ENCODE measurements at regions not wholly inside any gene's neighbourhood (a gene's known extent, or its start where the extent isn't known, plus 50 kb on each side); places are given as distances from the start of the nearest gene placed in this dataset.
"Not testable (repeated sequence)": the region's sequence is repeated elsewhere in the genome, so short reads cannot be mapped to it uniquely, and the experiment has no call there.

DNA sequence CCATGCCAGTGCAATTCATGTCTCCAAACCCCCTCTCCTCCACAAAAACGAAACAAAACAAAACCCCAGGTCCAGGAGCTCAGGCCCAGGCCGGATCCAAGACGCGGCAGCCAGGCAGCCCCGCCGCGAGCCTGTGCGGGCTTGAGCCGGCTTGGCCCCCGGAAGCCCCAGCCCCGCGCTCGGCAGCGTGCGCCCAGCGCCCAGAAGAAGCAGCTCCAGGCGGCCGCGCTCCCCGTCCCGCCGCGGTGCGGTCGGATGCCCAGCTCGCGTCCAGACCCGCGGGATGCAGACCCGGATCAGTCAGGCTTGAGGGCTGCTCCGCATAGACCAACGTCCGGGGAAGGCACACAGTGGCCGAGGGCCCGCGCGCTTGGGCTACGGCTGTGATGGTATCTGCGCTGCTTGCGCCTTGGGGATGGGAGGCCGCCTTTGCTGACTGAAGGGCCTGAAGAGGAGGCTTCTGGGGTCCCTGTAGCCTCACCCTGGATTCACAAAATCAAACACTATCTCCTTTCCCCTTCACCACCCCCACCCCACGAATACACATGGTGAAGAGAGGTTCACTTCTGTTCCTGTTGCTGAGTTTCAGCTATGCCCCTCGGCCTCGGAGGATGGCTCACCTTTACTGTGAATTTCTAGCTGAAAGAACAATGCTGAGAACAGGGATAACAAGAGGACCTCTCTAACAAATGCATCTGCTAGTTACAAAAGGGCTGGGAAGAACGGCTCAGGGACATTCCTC is 79.9 kb upstream of the EN2 start:
- no peak for DNase-seq

DNA sequence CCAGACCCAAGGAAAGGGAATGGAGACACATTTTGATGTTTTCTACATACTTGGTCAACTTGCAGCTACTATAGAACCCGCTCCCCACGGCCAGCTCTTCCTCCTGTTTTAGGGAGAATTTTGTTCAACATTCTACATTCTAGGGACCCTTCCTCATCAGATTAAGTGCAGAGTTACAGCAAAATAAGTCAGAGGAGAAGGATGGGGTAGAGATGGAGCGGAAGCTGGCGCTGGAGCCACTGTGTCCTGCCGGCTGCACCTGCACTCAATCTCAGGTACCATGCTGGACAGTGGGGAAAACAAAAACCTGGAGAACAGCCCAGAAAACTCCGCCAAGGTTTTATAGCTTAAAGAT is 79.4 kb upstream of the EN2 start:
- no peak for DNase-seq

DNA sequence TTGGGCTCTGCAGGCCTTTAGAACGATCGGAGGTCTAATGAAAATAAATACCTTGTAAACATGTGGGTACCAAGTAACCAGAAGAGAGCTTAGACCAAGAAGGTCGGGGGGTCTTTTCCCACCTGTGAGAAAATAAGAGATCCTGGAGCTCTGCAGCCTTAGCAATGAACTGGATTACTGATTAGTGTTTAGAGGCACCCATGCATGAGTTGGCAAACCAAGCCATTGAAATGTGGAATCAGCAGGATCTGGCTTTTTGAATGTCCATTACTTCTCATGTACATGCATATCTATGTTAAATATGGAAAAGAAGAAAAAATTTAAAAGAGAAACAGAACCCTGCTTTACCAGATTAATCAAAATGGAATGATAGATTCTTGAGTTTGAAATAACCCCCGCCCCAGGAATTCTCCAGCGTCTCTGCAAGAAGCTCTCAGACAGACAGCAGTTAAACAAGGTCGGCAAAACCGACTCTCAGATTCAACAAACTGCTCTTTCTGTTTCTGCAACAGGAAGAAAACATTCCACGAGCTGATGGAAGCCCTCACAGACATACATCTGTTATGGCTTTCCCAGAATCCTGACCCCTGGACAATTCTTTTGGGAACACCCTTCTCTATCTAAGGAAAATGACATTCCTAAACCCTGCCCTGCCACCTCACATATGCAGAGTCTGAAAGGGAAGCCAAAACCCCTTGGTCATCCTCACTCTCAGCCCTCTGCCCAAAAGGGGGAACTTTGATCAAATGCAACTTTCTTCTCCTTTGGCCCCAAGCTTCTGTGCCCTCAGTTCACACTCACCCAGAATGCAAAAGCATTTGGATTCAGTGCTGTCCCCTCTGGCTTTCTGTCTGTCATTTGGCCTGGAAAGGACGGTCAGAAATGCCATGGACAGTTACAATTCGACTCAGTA is 78.7 kb upstream of the EN2 start:
- DNase-seq: no peak

DNA sequence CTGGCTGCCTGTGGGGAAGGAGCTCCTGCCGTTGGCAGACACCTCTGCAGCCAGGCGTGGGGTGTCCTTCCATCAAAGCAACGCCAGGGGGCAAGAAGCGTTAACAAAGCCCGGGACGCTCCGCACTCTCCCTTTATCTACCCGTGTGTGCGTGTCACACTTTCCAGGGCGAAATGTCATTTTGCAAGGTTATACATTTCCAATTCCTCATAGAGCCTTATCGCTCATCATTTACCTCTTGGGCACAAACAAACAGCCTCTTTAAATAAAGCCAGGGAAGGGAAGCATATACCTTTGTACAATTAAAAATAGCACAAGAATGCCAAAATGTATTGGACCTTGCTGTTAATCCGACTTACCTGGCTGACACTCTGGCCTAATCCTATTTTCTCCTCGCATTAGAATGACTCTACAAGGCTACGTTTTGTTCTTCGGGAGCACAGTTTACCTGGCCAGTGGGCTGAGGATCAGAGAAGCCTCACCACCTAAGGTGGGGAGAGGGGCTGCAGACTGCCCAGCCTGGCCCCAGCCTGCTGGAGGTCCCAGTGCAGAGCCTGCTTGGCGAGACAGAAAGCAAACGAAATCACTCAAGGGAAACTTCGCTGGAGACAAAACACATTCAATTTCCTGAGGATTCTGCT is 77.6 kb upstream of the EN2 start:
- peak; percentile 59 for DNase-seq

DNA sequence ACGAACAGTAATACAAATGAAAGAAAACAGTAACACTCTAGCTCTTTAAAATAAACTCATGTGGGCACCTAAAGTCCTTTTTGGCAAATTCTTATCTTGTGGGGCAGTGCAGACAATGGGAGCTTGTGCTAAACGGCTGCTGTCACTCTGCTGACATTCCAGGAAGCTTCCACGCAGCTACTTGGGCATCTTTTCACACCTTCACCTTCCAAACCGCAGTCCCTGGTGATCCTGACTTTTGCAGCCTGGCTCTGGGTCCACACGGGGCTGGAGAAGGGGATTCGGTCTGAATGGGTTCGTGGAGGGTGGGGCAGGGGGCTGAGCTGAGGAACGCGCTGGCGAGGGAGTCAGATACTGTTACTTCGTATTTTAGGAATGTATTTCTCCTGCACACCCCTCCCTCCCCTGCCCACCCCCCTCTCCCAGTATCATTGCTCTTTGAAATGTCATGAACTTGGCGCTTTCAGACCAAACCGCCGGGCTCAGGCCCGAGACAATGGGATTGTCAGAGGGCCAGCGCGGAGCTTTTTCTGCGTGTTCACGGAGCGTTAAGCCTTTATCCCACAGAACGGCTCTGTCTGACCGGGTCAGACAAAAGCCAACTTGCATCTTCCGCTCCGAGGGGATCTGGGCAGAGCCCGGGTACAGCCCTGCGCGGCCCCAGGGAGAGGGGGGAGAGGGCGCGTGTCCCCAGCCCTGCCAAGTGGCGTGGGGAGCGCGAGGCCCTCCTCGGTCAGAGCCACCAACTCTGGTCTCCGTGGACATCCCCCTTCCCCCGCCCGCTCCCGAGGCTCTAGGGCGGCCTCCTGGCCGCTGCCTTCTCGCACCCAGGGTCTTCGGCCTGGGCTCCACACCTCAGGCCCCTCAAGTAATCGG is 76.7 kb upstream of the EN2 start:
- DNase-seq: no peak

DNA sequence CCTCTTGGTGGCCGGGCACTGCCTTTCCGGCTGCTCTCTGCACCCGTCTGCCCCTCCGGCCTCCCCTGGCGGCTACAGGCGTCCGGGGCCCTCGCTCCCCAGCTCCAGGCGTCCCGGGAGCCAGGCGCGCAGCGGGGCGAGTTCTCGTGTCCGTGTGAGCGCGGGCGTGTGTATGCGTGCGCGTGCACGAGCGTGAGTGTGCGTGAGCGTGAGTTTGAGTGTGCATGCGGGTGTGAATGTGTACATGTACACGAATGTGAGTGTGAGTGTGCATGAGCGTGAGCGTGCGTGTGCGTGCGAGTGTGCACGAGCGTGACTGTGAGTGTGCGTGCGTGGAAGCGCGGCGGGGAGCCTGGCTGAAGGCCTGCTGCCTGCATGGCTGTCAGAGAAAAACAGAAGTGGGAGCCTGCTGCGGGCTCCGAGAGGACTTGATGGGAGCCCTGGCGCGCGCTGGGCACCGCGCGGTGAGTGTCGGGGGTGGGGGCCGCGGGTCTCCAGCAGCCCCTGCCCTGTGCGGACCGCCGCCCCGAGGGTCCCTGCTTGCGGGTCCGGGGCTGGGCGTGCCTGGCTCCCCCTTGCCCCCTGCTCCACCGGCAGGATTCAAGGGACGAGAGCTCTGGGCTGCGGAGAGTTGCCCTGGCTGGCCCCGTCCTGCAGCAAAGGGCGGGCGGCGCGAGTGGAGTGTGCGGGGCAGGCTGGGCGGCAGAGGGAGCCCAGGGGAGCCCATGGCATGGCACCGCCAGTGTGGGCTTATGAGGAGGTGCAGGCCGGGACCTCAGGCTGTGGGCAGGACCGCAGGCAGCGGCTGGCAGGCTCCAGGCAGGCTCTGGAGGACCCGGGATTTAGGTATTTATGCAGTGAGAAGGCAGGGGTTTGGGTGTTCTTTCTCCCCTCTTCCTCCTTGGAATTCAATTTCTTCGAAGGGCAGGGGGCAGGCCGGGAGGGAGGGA is 75.8 kb upstream of the EN2 start:
- no peak for DNase-seq

DNA sequence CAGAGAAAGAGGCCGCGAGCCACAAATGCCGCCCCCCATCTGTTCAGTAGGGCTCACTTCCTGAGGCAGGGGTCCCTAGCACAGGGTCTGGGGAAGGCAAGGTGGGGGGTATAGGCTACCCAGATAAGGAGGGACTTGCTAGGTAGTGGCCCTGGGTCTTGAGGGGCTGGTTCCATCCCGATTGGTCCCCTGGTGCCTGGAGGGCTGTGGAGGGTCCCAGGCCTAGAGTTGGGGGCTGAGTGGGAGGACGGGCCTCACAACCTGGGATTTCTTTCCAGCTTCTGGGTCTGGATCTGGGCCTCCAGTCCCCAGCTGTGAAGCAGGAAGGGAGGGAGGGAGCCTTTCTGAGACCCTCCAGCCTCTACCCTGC is 75.1 kb upstream of the EN2 start:
- DNase-seq: no peak

DNA sequence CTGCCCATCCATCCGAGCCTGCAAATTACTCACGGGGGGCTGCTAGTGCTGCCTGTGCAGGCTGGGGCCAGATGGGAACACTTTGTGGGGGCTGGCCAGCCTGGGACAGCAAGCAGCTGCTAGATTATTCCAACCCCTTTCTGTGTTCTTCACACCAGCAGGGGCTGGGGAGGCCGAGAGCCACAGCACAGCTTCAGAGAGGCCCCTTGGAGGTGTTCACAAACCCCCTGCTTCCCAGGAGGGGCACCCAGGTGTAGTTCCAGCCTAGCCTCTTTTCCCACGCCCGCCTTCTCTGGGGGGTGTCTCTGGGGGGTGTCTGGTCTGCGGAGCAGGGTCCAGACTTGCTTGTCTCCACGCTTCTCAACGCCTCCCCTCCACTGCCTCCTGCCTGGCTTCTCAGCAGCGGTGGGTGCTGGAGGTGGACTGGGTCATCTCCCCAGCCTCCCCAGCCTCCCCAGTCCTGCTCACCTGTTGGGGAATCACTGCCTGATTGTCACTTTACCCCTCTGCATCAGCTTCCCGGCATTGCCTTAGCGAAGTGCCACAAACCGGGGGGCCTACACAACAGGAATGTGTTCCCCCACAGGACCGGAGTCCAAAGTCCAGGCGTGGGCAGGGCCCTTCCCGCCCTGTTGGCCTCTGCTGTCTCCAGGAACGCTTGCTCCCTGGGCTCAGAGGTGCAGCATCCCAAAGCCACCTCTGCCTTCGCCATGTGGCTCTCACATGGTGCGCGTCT is 74.0 kb upstream of the EN2 start:
- DNase-seq: no peak

DNA sequence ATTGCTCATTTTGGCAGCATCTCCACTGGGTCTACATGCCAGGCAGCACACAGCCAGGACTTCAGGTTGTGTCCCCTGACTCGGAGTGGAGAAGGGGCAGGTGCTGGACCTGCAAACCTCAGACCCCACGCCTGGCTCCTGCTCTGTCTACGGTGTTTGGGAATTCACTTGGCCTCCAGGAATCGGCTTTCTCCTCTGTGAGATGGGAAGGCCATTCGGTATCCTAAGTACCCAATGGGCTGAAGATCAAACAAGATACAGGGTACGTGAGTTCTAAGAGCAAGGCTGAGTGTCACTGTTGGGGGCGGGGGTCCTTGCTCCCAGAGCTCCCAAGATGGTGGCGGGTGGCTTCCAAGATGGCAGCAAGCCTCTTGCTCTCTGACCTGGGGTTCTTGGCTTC is 73.2 kb upstream of the EN2 start:
- no peak for DNase-seq

DNA sequence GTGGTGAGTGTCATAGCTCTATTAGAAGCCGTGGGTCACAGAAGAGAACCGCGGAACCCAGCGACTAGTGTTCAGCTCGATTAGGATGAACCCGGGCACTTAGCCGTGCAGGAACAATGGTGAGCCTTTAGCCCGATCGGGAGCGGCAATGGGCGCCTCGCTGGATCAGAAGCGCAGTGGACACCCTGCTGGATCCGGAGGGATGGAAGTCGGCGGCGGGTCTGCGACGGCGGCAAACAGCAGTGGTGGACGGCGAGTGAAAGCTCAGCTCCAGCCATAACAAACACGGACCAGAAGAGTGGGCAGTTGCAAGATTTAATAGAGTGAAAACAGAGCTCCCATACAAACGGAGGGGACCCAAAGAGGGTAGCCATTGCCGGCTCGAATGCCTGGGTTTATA is 72.7 kb upstream of the EN2 start:
- not testable (repeated sequence) for DNase-seq

DNA sequence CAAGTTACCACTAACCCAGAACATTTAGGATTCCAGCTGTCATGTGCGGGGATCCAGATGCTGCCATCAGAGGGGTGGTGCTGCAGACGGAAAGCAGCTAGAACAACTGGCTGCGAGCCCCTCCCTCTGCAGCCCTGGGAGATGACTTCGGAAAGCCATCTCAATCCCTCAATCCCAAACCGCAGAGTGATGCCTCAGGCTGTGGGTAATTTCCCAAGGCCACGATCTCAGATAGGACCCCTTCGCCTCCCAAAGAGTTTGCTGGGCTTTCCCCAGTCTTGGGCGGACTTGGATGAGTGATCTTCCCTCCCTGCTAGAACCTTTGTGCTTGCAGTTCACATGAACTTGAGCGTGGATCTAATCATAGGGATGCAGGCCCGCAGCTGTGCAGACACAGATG is 71.3 kb upstream of the EN2 start:
- DNase-seq: no peak

DNA sequence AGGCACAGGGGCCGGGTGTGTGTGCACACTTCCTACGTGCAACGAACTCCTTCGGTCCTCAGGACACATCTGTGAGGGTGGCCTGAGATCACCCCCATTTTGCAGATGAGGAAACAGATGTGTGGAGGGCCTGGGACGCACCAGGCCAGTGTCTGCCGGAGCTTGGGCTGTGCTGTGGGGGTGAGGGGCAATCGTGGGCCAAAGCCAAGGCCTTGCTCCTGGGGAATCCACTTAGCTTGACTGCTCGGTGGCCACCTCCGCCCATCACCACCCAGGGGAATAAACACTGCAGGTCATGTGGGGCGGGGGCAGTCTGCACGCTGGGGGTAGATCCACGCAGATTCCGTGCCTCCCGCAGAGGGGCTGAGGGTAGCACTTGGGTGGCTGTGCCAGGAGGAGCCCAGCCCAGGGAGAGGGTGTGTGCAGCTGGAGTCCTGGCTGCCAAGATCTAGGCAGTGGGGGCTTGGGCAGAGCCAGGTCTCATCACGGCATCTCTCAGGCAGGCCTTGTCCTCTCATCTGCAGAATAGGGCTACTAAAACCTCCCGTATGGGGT is 70.8 kb upstream of the EN2 start:
- no peak for DNase-seq

DNA sequence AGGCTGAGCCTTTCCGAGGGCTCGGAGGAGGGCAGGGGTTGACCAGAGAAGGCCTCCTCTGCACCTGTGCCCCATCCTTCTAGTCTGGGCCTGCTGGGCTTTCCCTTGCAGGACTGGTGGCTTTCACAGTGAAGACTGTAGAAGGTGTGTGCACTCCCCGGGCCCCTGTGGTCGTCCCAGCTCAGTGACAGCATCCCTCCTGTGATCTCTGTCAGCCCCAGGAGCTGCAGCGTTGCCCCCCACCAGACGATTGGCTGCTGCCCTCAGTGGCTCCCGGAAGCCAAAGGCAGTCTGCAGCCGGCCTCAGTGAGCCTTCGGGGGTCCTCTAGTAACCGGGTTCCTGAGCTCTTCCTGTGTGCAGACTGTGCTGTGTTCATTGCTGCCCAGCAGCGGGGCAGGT is 69.4 kb upstream of the EN2 start:
- DNase-seq: no peak

DNA sequence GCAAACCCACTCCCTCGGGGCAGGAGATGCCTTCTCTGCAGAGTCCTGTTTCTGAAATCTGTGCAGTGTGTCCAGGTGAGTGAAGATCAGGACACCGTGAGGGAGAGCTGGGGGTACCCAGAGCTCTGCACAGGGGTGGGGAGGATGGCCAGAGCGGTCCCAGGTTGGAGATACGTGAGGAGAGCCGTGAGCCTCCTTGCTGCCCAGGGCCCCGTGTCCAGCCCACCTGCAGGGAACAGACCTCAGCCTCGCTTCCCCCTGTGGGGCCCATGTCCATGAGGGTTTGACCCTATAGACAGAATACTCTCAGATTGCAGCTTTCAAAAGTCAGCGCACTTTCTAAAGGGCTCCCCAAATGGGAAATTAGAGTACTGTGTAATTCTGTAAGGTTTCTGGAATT is 66.5 kb upstream of the EN2 start:
- DNase-seq: no peak

DNA sequence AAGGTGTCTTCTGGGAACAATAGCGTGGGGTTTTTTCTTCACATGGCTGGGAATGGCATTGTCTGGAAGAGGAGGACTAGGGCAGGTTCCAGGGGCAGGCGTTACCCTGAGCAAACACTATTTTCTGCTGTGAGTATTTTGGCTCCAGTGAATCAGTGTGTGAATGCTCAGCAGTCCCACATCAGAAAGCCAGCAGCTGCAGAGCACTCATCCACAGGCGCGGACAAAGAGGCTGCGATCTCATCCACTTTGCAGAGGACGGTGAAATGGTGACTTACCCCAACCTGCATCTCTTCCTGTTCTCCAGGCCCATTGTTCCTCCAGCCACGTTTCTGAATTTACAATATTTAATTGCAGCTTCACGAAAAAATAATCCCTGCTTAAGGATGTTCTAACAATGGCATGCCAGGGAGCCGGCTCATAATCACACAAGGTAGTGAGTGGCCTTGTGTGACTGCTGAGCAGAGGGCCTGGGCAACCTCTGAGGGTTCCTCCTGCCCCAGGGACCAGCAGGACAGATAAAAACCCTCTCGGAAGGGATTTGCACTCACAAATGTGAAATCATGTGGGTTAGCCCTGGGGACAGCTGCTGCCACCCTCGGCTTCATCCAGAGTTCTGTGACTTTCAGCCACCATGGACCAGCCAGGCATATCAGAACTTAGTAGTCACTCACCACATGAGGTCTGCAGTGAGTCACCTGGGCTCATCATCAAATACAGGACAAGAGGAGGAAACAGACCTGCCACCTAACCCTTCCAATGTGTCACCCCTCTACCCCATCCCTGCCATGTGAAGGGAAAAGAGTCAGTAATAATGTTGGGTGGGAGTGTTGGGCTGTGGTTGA is 65.0 kb upstream of the EN2 start:
- DNase-seq: no peak

DNA sequence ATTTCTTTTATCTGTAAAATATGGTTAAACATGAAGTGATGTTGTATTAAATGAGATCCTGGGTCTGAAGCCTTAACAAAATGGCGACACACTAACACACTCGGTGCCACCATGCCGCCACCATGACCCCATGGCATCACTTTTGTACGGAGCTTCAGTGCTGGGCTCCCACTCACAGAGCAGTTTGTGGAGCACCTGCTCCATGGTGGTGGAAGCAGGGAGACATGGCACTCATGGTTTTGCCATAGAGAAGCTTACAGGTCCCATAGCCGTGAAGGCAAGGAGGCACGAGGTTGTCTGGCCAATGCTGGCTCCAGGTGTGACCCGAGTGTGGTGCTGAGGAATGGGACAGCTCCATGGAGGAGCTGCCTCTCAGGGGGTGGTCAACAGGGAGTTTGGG is 63.5 kb upstream of the EN2 start:
- DNase-seq: no peak

DNA sequence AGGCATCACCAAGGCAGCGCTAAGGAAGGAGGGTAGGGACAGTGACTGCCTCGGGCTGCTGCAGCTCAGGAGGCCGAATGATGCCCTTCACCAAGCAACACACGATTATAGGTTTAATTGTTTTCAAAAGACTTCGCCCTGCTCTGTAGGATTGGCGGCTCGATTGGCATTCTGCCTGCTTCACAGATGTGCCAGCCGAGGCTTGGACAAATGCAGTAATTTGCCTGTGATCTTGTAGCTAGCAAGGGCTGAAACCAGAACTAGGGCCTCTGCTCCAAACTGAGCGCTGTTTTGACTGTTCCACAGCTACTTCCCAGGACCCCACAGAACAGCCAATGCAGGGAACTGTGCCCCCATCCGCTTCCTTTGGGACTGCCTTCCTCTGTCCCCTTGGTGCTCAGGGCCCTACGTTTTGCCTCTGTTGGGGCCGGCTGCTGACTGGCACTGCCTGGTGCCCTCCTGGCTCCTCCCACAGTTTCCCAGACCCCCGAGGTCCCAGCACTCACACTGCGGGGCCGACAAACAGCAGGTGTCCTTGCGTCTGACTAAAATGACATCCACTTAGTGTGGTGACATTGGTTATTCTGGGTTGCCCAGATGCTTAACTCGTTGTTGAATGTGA is 62.6 kb upstream of the EN2 start:
- no peak for DNase-seq

DNA sequence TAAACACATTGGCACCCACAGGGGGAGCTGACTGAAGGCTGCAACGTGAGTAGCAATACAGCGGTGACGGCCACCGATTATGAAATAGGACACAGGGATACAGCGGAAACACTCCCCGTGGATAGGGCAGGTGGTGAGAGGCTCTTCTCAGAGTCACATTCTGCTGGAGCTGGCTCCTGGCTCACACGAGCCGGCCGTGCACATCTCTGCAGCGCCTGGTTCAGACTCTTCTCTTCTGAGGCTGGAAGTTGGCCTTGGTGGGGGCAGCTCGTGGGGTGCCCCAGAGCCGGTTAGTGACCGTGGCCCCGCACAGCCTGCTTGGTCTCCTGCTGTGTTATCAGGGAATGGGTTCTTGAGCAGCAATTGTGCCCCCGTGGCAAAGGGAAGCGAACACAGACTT is 61.3 kb upstream of the EN2 start:
- no peak for DNase-seq

Data from CD4-positive, alpha-beta T cell treated with Interferon gamma for 1 hour (primary cell).